NCI-H1105 treated with DMSO at 0.1 percent for 48 hours (cell line): ENCODE measurements at regions not wholly inside any gene's neighbourhood (a gene's known extent, or its start where the extent isn't known, plus 50 kb on each side); places are given as distances from the start of the nearest gene placed in this dataset.

Experiments used
- DNase-seq: peaks from one replicate; lab custom pipeline; 2025; lab: John Stamatoyannopoulos, UW

DNA sequence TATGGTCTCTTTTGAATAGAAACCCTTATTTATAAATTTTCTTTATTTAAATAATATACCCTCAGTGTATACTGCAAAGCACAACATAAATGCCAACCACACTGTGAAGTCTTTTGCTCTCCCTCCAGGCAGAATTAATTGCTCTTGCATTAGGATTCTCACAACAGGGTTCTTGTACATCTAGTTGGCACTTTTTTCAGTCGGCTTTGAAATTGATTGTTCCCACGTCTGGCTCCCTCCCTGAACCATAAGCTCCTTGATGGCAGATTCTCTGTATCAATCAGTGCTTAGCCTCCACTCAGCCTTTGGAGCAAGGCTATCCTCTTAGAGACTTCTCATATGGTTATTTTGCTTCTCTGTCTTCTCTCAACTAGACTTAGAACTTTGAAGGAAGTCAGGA is 288.0 kb upstream of the POU3F2 start:
- no peak for DNase-seq

DNA sequence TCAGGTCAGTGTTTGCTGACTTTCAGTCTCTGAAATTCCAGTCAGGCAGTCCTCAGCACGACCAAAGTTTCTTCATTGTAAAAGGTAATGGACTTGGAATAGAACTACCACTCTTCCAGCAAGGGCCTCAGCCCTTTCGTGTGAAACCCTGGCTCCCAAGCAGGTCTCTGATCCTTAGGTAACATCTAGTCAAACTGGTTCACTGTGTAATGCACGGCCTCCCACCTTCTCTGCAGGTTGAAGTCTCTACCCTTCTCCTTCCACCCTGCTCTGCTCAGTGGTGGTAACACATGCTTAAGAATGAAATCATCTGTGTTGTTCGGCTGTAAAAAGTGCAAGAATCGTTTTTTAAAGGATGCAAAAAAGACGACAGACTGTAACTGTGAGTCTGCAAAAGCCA is 287.2 kb upstream of the POU3F2 start:
- DNase-seq, result no peak

DNA sequence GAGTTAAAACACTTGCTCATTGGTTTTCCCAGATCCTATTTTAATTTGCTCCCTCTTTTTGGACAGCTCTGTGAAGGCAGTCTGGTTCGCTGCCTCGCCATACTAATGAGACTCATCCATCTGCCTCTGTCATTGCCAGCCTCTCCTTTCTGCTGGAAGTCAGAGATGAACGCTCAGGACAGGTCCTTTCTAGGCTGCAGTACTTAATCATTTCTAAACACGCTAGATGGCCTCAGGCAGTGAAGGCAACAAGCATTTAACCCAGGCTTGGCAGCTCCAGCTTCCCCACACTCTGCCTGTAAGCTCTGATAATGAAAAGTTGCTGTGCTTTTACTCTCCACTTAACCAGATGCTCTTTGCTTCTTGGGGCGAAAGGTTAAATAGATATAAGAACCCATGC is 286.7 kb upstream of the POU3F2 start:
- DNase-seq, result no peak

GRCh38 chr6:98548301-98548700 is 286.1 kb upstream of the POU3F2 start:
- no peak for DNase-seq

GRCh38 chr6:98560418-98560817 is 274.0 kb upstream of the POU3F2 start:
- no peak for DNase-seq

- DNase-seq, result no peak
Measured at GRCh38 chr6:98560841-98561240, 273.5 kb upstream of the POU3F2 start.

DNA sequence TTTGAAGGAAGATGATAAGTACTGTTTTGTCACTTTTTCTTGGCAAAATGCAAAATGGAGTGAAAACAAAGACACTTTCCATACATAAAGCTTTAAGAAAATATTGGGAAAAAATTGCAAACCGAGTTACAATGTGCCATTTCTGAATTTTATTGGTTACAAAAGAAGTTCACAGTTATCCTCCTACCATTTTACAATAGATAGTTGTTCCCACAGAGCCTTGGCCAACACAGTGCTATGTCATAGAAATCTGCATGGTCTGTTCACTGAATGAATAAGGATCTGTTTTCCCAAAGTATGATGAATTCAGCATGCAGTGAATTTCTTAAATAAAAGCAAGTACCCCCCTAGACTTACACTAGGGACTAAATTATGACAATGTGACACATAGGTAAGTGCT is 268.2 kb upstream of the POU3F2 start:
- DNase-seq, result no peak

DNA sequence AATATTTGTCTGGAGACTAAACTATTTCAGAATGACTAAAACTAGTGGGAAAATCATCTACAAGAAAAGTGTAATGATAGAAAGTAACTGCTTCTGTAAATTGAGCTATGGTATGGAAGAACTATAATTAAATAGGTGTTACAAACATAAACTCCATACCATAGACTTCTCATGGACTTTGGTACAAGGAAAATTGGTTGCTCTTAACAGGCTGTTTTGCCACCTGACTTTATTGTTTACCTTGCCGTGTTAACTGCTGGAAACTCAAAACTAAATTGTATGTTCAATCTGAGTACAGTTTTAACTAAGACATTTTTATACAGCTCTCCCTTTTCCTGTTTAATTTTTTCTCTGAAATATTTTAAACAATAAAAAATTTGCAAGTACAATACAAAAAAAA is 261.8 kb upstream of the POU3F2 start:
- no peak for DNase-seq

DNA sequence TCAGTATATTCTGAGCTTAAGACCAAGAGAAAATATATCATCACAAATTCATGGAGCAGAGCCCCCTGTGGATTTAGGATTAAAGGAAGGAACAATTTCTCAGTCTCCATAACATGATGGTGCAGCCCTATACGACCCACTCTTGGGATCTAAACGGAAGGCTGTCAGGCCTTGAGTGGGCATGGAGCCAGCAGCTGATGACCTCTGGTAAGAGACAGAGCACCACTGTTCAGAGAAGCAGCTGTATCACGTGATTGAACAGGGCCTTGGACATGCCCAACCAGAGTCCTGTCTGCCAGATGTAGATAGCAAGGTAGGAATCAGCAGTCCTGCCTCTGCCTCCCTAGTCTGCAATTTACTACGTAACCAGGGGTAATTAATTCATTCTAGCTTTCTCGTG is 259.4 kb upstream of the POU3F2 start:
- DNase-seq, result no peak

DNA sequence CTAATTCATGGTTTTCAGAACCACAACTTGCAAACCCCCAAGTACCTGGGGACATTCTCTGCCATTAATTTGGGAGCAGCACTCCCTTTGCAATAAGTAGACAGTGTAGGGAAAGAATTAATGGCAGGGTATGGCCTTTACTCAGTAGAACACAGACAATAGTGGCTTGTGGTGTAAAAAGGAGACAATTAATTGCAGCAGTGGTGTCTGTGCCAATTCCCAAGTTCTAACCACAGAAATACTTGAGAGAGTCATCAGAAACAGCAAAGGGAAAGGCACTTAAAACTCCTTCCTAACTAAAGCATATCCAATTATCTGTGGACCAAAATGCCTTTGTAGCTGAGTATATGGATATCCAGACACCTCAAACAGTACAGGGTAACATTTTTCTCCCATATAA is 257.6 kb upstream of the POU3F2 start:
- DNase-seq, result no peak

- no peak for DNase-seq
Measured at GRCh38 chr6:98578016-98578415, 256.4 kb upstream of the POU3F2 start.

GRCh38 chr6:98579079-98579478 is 255.3 kb upstream of the POU3F2 start:
- DNase-seq, result no peak

- no peak for DNase-seq
Measured at GRCh38 chr6:98579941-98580340, 254.4 kb upstream of the POU3F2 start.

DNA sequence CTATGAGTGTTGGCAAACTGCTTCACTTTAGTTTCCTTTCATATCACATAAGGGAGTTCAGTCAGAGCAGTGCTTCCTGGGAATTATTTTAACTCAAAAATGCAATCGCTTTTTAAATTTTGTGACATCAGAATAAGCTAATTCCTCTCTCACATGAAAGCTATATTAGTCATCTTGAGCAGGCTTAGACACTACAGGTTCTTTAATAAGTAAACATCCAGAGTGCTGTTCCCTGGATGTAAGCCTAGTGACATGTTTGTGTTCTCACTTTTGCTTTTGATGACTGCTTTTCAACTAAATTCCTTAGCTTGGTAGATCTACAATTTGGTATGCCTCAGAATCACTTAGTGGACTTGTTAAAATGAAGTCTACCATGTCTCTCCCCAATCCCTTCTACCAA is 252.7 kb upstream of the POU3F2 start:
- DNase-seq, result no peak

DNA sequence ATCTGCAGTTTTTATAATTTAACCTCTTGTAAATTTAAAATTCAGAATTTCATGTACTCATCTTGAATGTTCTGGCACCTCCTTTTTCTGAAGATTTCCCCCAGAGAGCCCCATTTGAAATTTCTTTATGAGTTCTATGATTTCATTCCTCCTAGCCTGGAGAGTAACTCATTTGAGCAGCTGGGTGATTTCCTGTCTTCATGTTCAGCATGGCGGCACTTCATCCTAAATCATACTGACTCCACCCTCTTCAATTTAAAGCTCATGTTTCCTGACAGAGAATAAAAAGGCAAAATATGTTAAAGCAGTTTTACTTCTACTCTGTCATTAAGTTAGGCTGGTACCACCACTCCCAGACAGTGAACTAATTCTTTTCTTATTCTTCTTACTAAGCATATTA is 250.9 kb upstream of the POU3F2 start:
- DNase-seq, result no peak

DNA sequence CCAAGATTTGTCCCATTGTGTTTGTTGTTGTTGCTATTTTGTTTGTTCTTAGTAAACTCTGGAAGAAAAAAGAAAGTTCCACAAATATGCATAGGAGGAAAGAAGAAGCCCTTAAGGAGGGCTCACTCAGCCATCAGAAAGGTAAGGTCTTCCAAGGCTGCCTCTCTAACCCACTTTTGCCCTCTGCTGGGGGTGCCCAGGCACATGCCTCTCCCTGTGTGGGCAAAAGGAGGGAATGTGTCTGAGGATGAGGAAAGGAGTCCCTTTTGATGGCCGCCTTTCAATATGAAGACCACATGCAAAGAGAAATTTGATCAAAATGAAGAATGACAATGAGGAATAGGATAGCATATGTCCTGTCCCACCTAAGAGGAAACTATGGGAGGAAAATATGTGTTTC is 248.2 kb upstream of the POU3F2 start:
- no peak for DNase-seq

DNA sequence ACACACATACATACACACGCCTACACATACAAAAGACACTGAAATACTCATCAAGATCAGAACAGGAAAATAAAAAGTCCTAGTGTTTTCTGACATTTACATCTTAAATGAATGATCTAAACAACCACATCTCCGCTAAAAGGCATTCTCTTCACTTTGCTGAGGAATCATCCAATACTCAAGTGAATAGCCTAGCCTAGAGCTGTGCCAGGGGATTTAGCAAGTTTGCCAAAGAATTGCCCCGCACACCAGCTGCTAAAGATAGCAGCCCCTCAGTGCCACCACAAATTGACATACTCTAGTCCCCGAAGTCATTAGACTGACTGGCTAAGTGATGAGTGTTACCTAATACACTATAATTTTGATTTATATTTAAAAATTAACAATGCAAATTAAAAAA is 246.8 kb upstream of the POU3F2 start:
- DNase-seq, result no peak

DNA sequence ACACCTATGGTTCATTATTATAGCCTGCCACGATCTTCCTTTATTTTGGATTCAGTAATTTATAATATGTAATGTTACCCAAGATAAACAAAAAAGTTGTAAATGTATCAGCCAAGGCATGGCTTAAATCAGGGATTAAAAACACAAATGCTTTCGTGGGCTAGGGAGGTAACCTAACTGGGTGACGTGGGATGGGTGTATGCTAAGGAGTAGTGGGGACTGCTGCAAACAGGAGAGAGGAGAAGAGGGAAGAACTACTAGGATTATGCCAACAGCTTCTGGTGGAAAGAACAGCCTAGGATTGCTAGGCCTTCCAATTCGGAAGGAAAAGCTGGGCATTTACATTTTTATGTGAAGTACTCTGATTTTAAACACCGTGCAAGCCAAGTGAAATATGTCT is 244.8 kb upstream of the POU3F2 start:
- DNase-seq, result no peak

- no peak for DNase-seq
Measured at GRCh38 chr6:98590136-98590681, 244.2 kb upstream of the POU3F2 start.

DNA sequence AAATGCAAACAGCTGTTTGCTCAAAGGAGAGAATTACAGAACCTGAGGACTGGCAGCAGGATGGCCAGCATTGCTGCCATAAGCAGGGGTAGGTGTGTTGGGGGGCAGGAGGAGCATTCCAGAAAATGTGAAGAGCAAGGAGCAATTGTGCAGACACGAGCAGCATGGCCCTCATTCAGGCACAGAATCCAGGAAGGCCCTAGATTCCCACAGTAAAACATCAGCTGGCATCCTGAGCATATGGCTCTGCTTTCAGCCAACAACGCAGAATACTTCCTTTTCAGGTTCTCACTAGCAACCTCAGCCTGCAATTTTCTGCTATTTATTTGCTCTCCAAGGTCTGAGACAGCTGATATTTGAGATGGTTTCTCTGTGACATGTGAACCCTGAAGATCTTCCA is 243.4 kb upstream of the POU3F2 start:
- no peak for DNase-seq

- DNase-seq, result no peak
Measured at GRCh38 chr6:98593676-98594075, 240.7 kb upstream of the POU3F2 start.

DNA sequence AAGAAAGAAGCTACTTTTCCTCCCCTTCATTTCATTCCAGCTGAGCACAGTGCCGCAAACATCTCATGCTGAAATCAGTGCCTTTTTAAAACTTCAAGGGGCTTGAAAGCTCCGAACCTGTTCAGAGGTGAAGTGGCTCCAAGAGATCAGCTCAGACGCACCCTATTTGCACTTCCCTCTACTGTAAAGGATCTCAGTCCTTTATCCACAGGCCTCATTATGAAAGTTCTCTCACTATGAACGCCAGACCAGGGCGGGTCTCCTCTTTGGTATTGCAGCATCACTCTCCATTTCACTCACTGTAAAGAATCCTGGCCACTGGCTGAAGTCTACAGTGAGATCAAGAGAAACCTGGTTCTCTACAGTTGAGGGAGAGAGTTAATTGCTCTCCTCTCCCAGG is 232.7 kb upstream of the POU3F2 start:
- DNase-seq, result no peak

DNA sequence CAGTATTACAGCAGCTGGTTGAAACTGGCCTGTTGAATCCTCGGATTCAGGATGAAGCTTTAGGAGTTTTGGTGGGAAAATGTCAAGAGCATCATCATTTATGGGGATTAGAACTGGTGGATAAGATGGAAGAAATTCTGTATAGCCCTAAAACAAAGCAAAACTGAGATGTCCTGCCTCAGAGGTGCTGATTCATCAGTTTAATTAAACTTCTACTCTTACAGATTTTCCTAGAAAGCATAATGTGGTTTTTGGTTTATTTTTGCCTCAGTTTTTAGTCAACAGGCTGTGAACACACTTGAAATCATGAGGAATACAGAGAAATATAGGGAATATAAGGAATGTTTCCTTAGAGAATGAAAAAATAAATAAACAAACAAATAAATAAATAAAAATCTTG is 228.7 kb upstream of the POU3F2 start:
- no peak for DNase-seq

- no peak for DNase-seq
Measured at GRCh38 chr6:98627129-98627775, 207.1 kb upstream of the POU3F2 start.

DNA sequence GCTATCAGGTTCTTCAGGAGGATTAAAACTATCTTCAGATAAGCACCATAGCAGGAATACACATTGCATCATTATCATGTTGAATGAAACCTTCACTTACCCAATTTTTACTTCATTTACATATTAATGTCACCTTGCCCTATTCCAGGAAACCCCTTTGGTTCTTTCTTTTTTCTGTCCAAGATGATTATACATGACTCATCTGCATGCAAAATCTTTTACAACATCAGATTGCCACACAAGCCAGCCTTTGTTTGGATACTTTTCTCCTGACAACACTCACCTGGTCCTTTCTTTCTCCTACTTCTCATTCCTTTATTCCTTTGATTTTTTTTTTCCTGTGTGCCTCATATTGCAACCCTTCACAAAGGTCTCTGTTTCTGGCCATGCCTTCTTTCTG is 200.5 kb upstream of the POU3F2 start:
- DNase-seq, result no peak
